Right lobe of liver (tissue), 6 donors: ENCODE measurements at regions not wholly inside any gene's neighbourhood (a gene's known extent, or its start where the extent isn't known, plus 50 kb on each side); places are given as distances from the start of the nearest gene placed in this dataset.
A peak's percentile ranks its signal among the peaks of the same experiment; 100 is the strongest.

Source experiments
- ATAC-seq, 4 donors: fragments of 200-7000 bp; cut with Tn5 transposase; one replicate each; pipeline ENCODE4 v1.9.1; 2020; ENCODE audit warnings: mild to moderate bottlenecking in 4 of 4, moderate library complexity in 4 of 4
- DNase-seq, 3 donors: peaks; one replicate each; pipeline ENCODE4 v3.0.0-alpha.2; 2020
- H3K27ac ChIP-seq, 3 donors: fragments of 200-600 bp; one replicate each; pipeline ENCODE4 v1.8.0; 2022
- H3K27me3 ChIP-seq, 2 donors: fragments of 200-600 bp; one replicate each; pipeline ENCODE4 v1.8.0; 2022
- H3K36me3 ChIP-seq, 4 donors: fragments of 200-600 bp; sonication (generic) in 1 of 4; one replicate each; pipeline versions ENCODE4 v1.5.1 to v1.8.0; 2017 to 2022; ENCODE audit warnings: control low read depth in 1 of 4
- H3K4me1 ChIP-seq, 4 donors: fragments of 200-600 bp; sonication (generic) in 1 of 4; one replicate each; pipeline versions ENCODE4 v1.5.1 to v1.8.0; 2017 to 2022; ENCODE audit warnings: control low read depth in 1 of 4
- H3K4me3 ChIP-seq, 3 donors: fragments of 200-600 bp; one replicate each; pipeline ENCODE4 v1.8.0; 2022
- H3K9me3 ChIP-seq, 4 donors: fragments of 200-600 bp; sonication (generic) in 1 of 4; one replicate each; pipeline versions ENCODE4 v1.5.1 to v1.8.0; 2017 to 2022; ENCODE audit warnings: control low read depth in 1 of 4
- CTCF ChIP-seq, 4 donors: fragments of 200-600 bp in 3 of 4; fragments of 450-650 bp in 1 of 4; IDR thresholded peaks; one replicate each; pipeline versions ENCODE4 v1.5.1 to v1.8.0; 2016 to 2022; ENCODE audit warnings: antibody characterized with exemption in 4 of 4, mild to moderate bottlenecking in 2 of 4
- POLR2A ChIP-seq: fragments of 450-650 bp; IDR thresholded peaks from one replicate; pipeline ENCODE4 v1.6.1; 2017; ENCODE audit warnings: antibody characterized with exemption, mild to moderate bottlenecking
- WGBS: methylation state at CpG from one replicate; pipeline ENCODE4 v1.1.6; 2018; ENCODE audit warnings: low coverage, low lambda C conversion rate; ENCODE audit not compliant: insufficient coverage; ENCODE audit errors: missing lambda C conversion rate; 5-methylcytosine and 5-hydroxymethylcytosine counted together
- intact Hi-C, 2 donors: fragments of 100-400 bp; cut with DNase I; formaldehyde crosslinking; loops; one replicate each; pipeline versions ENCODE4 v1.11.2 to v1.14.1; 2022
- small RNA-seq, 2 experiments: library from RNA; depleted of rRNA; stranded (forward); fragments of <200 nt; gene quantifications; one replicate each; pipeline ENCODE3, GENCODE V24; 2016
- donor health status: DM: no; HTN: yes; CAD: no.
- donor health status: DM: no; HTN: no; CAD: no.
- donor health status: DM: no; HTN: no; CAD: no.
- donor health status: DM: no; HTN: yes; CAD: no.
- donor health status: DM: no; HTN: yes; CAD: no.

GRCh38 chr11:50379484-50379883 lies 346.8 kb downstream of the OR4C45 start:
- no peak for TF ChIP-seq CTCF (IDR thresholded peaks at IDR 0.05)
- TF ChIP-seq POLR2A: no peak
- DNase-seq (no peak), ATAC-seq (no peak)
- intact Hi-C loops: no loop called here
- H3K4me3 ChIP-seq: no peak overlapping the region
- H3K36me3 ChIP-seq: no peaks in the 10 kb centered on the region
- H3K27ac ChIP-seq: no peak overlapping the region
- H3K27me3 ChIP-seq: no peaks in the 10 kb centered on the region
- 73% methylated on average over 1 of the region's 1 CpG for WGBS
- H3K4me1 ChIP-seq: no peaks in the 10 kb centered on the region
- peaks cover 0 to 32% (median 2%) of the 10 kb centered on the region in 4 donors for H3K9me3 ChIP-seq

- intact Hi-C loops: no loop called here
- TF ChIP-seq POLR2A (no peak), CTCF (IDR thresholded peaks at IDR 0.05) (no peak)
- DNase-seq (no peak), ATAC-seq (no peak)
- Histone ChIP-seq H3K9me3 (peaks cover 0 to 32% (median 0%) of the 10 kb centered on the region in 4 donors), H3K4me3 (no peak overlapping the region), H3K4me1 (no peaks in the 10 kb centered on the region), H3K27ac (no peak overlapping the region), H3K36me3 (no peaks in the 10 kb centered on the region), H3K27me3 (no peaks in the 10 kb centered on the region)
- WGBS: 75% methylated on average over 2 of the region's 2 CpGs
Measured at GRCh38 chr11:50394017-50394416, 361.3 kb downstream of the OR4C45 start.

GRCh38 chr11:50412832-50413231 lies 380.2 kb downstream of the OR4C45 start:
- TF ChIP-seq POLR2A (no peak), CTCF (IDR thresholded peaks at IDR 0.05) (no peak)
- ATAC-seq: peak in 1 of 4 donors; percentile 33
- H3K27ac ChIP-seq: no peak overlapping the region
- no peak for DNase-seq
- intact Hi-C loops: no loop called here
- no peaks in the 10 kb centered on the region for H3K4me1 ChIP-seq
- H3K36me3 ChIP-seq: no peaks in the 10 kb centered on the region
- WGBS: 37% methylated on average over 4 of the region's 6 CpGs
- H3K27me3 ChIP-seq: no peaks in the 10 kb centered on the region
- H3K9me3 ChIP-seq: no peaks in the 10 kb centered on the region
- H3K4me3 ChIP-seq: no peak overlapping the region

GRCh38 chr11:50423208-50423607 lies 390.5 kb downstream of the OR4C45 start:
- TF ChIP-seq POLR2A (no peak), CTCF (IDR thresholded peaks at IDR 0.05) (no peak)
- WGBS: 31% methylated on average over 4 of the region's 4 CpGs
- Histone ChIP-seq H3K36me3 (no peaks in the 10 kb centered on the region), H3K27me3 (no peaks in the 10 kb centered on the region), H3K9me3 (no peaks in the 10 kb centered on the region), H3K27ac (no peak overlapping the region), H3K4me1 (no peaks in the 10 kb centered on the region), H3K4me3 (no peak overlapping the region)
- ATAC-seq (no peak), DNase-seq (no peak)
- intact Hi-C loops: no loop called here

Small RNAs in the stretch of these regions (small RNA-seq; reads per million reads assigned to genes)
- gene AC109635.3: 0 reads per million in 2 experiments
